Liver (tissue), 8 donors: ENCODE measurements at regions not wholly inside any gene's neighbourhood (a gene's known extent, or its start where the extent isn't known, plus 50 kb on each side); places are given as distances from the start of the nearest gene placed in this dataset.

Source experiments
- DNase-seq: peaks from one replicate; pipeline ENCODE4 v3.0.0-alpha.2; 2017; ENCODE audit warnings: low spot score
- H3K27ac ChIP-seq, 2 donors: one replicate each; pipeline ENCODE4 v1.7.0; 2013; ENCODE audit warnings: inconsistent platforms in 2 of 2, low read length in 2 of 2, control low read depth in 1 of 2, low read depth in 1 of 2, mild to moderate bottlenecking in 1 of 2
- H3K27me3 ChIP-seq, 4 donors: one replicate each; pipeline versions ENCODE4 v1.6.1 to v1.7.0; 2013; ENCODE audit warnings: low read length in 3 of 4, inconsistent platforms in 1 of 4, mild to moderate bottlenecking in 1 of 4, moderate library complexity in 1 of 4; ENCODE audit not compliant: control insufficient read depth in 4 of 4, insufficient read depth in 4 of 4
- H3K36me3 ChIP-seq, 4 donors: one replicate each; pipeline versions ENCODE4 v1.6.1 to v1.7.0; 2013; ENCODE audit warnings: low read length in 3 of 4, mild to moderate bottlenecking in 3 of 4, low read depth in 1 of 4, moderate library complexity in 1 of 4; ENCODE audit not compliant: control insufficient read depth in 4 of 4, insufficient read depth in 3 of 4
- H3K4me1 ChIP-seq, 4 donors: one replicate each; pipeline versions ENCODE4 v1.6.1 to v1.7.0; 2013; ENCODE audit warnings: low read length in 3 of 4, mild to moderate bottlenecking in 3 of 4, moderate library complexity in 1 of 4; ENCODE audit not compliant: control insufficient read depth in 4 of 4, insufficient read depth in 4 of 4
- H3K4me3 ChIP-seq, 3 donors: one replicate each; pipeline versions ENCODE4 v1.6.1 to v1.7.0; 2013; ENCODE audit warnings: low read length in 3 of 3, control low read depth in 1 of 3, low read depth in 1 of 3, mild to moderate bottlenecking in 1 of 3
- H3K9ac ChIP-seq, 2 donors: one replicate each; pipeline ENCODE4 v1.7.0; 2013; ENCODE audit warnings: low read length in 2 of 2, mild to moderate bottlenecking in 2 of 2, moderate library complexity in 2 of 2, control low read depth in 1 of 2, low read depth in 1 of 2
- H3K9me3 ChIP-seq, 4 donors: one replicate each; pipeline versions ENCODE4 v1.6.1 to v1.7.0; 2013; ENCODE audit warnings: low read length in 3 of 4; ENCODE audit not compliant: control insufficient read depth in 4 of 4
- EGR1 ChIP-seq, 2 donors: IDR thresholded peaks; 2 replicates each; pipeline ENCODE4 v1.6.1; 2016 to 2018; ENCODE audit warnings: antibody characterized with exemption in 2 of 2, low read depth in 2 of 2
- FOXA1 ChIP-seq: IDR thresholded peaks from 2 replicates; pipeline ENCODE4 v1.6.1; 2016; ENCODE audit warnings: antibody characterized with exemption
- FOXA2 ChIP-seq: IDR thresholded peaks from 2 replicates; pipeline ENCODE4 v1.6.1; 2016; ENCODE audit warnings: antibody characterized with exemption
- GABPA ChIP-seq, 2 donors: IDR thresholded peaks in 1 of 2; conservative IDR thresholded peaks in 1 of 2; 2 replicates each; pipeline ENCODE4 v1.6.1; 2016; ENCODE audit warnings: antibody characterized with exemption in 2 of 2, mild to moderate bottlenecking in 1 of 2, moderate library complexity in 1 of 2
- HNF4A ChIP-seq, 2 donors: conservative IDR thresholded peaks; 2 replicates each; pipeline ENCODE4 v1.6.1; 2016; ENCODE audit warnings: antibody characterized with exemption in 2 of 2, mild to moderate bottlenecking in 2 of 2
- HNF4G ChIP-seq: IDR thresholded peaks from 2 replicates; pipeline ENCODE4 v1.6.1; 2016; ENCODE audit warnings: antibody characterized with exemption
- JUND ChIP-seq, 2 donors: IDR thresholded peaks; 2 replicates each; pipeline ENCODE4 v1.6.1; 2016; ENCODE audit warnings: antibody characterized with exemption in 2 of 2
- RAD21 ChIP-seq, 2 donors: IDR thresholded peaks; 2 replicates each; pipeline ENCODE4 v1.6.1; 2016; ENCODE audit warnings: antibody characterized with exemption in 2 of 2, mild to moderate bottlenecking in 2 of 2
- RXRA ChIP-seq, 2 donors: IDR thresholded peaks; 2 replicates each; pipeline ENCODE4 v1.6.1; 2017 to 2018; ENCODE audit warnings: antibody characterized with exemption in 2 of 2, mild to moderate bottlenecking in 1 of 2
- SP1 ChIP-seq: IDR thresholded peaks from 2 replicates; pipeline ENCODE4 v1.6.1; 2018; ENCODE audit warnings: antibody characterized with exemption, mild to moderate bottlenecking
- TAF1 ChIP-seq: conservative IDR thresholded peaks from 2 replicates; pipeline ENCODE4 v1.6.1; 2016; ENCODE audit warnings: antibody characterized with exemption, mild to moderate bottlenecking
- YY1 ChIP-seq: IDR thresholded peaks from 2 replicates; pipeline ENCODE4 v1.6.1; 2016; ENCODE audit warnings: antibody characterized with exemption, mild to moderate bottlenecking
- WGBS: extraction: QIAGEN DNeasy Blood & Tissue Kit; methylation state at CpG from one replicate; pipeline ENCODE4 v1.1.7; 2013; 5-methylcytosine and 5-hydroxymethylcytosine counted together
- TF ChIP-seq, protein P1 (sequence below): IDR thresholded peaks from 2 replicates; pipeline ENCODE4 v1.6.1; 2016; ENCODE audit warnings: antibody characterized with exemption
- TF ChIP-seq, protein P2 (sequence below): fragments of 150-350 bp; IDR thresholded peaks from 2 replicates; pipeline ENCODE4 v1.5.1; 2017; ENCODE audit warnings: improper control_type of control experiment, low read depth, low read length; ENCODE audit not compliant: missing input control
- TF ChIP-seq, protein P3 (sequence below): IDR thresholded peaks from 2 replicates; pipeline ENCODE4 v1.6.1; 2016; ENCODE audit warnings: antibody characterized with exemption
- TF ChIP-seq, protein P4 (sequence below): IDR thresholded peaks from 2 replicates; pipeline ENCODE4 v1.6.1; 2016; ENCODE audit warnings: antibody characterized with exemption
- TF ChIP-seq, protein P5 (sequence below): IDR thresholded peaks from 2 replicates; pipeline ENCODE4 v1.6.1; 2016; ENCODE audit warnings: antibody characterized with exemption, mild to moderate bottlenecking
- donor health status: healthy.
- donor health status: healthy.
- donor health status: healthy.
- donor health status: healthy.
- donor health status: healthy.

DNA sequence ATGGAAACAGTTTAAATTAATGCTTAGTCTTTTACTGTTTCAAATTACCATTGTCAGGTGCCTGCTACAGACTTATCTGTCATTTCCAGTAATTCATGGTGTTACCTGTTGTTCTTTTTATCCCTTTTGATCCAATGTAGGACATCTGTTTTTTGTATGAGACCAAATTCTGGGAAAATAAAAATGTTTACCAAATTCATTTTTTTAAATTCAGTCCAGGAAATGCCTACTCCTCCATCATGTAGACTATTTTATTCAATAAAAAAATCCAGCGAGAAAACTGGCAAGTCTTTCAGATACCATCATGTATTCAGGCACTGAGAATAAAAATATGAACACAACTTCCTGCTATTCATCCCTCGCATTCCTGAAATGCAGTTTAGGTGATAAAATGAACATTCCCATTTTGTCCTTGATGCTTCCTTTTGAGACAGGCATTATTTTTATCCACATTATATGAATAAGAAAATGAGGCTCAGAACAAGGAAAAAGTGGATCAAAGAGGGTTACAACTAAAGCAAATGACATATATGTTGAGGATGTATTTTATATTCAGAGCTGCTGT is 584.2 kb downstream of the SPRY1 start:
- Histone ChIP-seq H3K27me3 (no peaks in the 10 kb centered on the region), H3K9me3 (peaks cover 0 to 6% (median 0%) of the 10 kb centered on the region in 4 donors), H3K9ac (no peak overlapping the region), H3K36me3 (no peaks in the 10 kb centered on the region), H3K4me3 (no peak overlapping the region), H3K4me1 (no peaks in the 10 kb centered on the region), H3K27ac (no peak overlapping the region)
- WGBS = 81% methylated on average over 2 of the region's 2 CpGs
- no peak for TF ChIP-seq SP1
- no peak for TF ChIP-seq FOXA1
- TF ChIP-seq, protein P1, sequence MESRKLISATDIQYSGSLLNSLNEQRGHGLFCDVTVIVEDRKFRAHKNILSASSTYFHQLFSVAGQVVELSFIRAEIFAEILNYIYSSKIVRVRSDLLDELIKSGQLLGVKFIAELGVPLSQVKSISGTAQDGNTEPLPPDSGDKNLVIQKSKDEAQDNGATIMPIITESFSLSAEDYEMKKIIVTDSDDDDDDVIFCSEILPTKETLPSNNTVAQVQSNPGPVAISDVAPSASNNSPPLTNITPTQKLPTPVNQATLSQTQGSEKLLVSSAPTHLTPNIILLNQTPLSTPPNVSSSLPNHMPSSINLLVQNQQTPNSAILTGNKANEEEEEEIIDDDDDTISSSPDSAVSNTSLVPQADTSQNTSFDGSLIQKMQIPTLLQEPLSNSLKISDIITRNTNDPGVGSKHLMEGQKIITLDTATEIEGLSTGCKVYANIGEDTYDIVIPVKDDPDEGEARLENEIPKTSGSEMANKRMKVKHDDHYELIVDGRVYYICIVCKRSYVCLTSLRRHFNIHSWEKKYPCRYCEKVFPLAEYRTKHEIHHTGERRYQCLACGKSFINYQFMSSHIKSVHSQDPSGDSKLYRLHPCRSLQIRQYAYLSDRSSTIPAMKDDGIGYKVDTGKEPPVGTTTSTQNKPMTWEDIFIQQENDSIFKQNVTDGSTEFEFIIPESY = no peak
- TF ChIP-seq FOXA2 = no peak
- TF ChIP-seq RXRA (IDR thresholded peaks at IDR 0.05) = no peak
- TF ChIP-seq, protein P2, sequence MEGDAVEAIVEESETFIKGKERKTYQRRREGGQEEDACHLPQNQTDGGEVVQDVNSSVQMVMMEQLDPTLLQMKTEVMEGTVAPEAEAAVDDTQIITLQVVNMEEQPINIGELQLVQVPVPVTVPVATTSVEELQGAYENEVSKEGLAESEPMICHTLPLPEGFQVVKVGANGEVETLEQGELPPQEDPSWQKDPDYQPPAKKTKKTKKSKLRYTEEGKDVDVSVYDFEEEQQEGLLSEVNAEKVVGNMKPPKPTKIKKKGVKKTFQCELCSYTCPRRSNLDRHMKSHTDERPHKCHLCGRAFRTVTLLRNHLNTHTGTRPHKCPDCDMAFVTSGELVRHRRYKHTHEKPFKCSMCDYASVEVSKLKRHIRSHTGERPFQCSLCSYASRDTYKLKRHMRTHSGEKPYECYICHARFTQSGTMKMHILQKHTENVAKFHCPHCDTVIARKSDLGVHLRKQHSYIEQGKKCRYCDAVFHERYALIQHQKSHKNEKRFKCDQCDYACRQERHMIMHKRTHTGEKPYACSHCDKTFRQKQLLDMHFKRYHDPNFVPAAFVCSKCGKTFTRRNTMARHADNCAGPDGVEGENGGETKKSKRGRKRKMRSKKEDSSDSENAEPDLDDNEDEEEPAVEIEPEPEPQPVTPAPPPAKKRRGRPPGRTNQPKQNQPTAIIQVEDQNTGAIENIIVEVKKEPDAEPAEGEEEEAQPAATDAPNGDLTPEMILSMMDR = no peak
- no peak for TF ChIP-seq EGR1 (IDR thresholded peaks at IDR 0.05; ENCODE audit: low read depth in 2 of 2)
- TF ChIP-seq JUND (IDR thresholded peaks at IDR 0.05) = no peak
- no peak for TF ChIP-seq HNF4A (conservative IDR thresholded peaks at IDR 0.05)
- TF ChIP-seq, protein P3, sequence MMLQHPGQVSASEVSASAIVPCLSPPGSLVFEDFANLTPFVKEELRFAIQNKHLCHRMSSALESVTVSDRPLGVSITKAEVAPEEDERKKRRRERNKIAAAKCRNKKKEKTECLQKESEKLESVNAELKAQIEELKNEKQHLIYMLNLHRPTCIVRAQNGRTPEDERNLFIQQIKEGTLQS = no peak
- TF ChIP-seq GABPA (IDR thresholded peaks at IDR 0.05 in 1 of 2, conservative IDR thresholded peaks at IDR 0.05 in 1 of 2) = no peak
- TF ChIP-seq YY1 = no peak
- no peak for TF ChIP-seq RAD21 (IDR thresholded peaks at IDR 0.05)
- no peak for TF ChIP-seq TAF1
- TF ChIP-seq, protein P4, sequence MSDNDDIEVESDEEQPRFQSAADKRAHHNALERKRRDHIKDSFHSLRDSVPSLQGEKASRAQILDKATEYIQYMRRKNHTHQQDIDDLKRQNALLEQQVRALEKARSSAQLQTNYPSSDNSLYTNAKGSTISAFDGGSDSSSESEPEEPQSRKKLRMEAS = no peak
- TF ChIP-seq, protein P5, sequence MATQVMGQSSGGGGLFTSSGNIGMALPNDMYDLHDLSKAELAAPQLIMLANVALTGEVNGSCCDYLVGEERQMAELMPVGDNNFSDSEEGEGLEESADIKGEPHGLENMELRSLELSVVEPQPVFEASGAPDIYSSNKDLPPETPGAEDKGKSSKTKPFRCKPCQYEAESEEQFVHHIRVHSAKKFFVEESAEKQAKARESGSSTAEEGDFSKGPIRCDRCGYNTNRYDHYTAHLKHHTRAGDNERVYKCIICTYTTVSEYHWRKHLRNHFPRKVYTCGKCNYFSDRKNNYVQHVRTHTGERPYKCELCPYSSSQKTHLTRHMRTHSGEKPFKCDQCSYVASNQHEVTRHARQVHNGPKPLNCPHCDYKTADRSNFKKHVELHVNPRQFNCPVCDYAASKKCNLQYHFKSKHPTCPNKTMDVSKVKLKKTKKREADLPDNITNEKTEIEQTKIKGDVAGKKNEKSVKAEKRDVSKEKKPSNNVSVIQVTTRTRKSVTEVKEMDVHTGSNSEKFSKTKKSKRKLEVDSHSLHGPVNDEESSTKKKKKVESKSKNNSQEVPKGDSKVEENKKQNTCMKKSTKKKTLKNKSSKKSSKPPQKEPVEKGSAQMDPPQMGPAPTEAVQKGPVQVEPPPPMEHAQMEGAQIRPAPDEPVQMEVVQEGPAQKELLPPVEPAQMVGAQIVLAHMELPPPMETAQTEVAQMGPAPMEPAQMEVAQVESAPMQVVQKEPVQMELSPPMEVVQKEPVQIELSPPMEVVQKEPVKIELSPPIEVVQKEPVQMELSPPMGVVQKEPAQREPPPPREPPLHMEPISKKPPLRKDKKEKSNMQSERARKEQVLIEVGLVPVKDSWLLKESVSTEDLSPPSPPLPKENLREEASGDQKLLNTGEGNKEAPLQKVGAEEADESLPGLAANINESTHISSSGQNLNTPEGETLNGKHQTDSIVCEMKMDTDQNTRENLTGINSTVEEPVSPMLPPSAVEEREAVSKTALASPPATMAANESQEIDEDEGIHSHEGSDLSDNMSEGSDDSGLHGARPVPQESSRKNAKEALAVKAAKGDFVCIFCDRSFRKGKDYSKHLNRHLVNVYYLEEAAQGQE = no peak
- TF ChIP-seq HNF4G = no peak
- no peak for DNase-seq
